ENCODE measurements at regions not wholly inside any gene's neighbourhood (a gene's known extent, or its start where the extent isn't known, plus 50 kb on each side); places are given as distances from the start of the nearest gene placed in this dataset.

DNA sequence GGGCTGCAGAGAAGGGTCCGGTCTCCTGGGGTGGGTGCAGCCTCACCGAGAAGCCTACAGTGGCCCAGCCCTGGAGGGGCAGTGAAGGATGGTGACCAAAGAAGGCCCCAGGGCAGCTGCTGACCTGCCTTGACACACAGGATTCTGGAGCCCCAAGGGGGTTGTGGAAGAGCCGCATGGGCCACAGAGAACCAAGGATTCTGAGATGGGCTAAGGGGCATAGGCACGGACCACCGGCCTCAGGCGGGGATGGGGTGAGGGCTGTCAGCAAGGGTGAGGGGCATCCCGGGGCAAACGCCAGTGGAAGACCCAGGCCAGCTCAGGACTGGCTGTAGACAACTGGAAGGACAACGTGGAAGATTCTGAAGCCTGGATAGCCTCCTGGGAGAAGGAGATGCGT is 151.6 kb downstream of the TEX29 start:
- no peak overlapping the region for H3K4me3 ChIP-seq (ENCODE audit: control insufficient read depth, low read depth, low read length)
- TF ChIP-seq, protein P1, sequence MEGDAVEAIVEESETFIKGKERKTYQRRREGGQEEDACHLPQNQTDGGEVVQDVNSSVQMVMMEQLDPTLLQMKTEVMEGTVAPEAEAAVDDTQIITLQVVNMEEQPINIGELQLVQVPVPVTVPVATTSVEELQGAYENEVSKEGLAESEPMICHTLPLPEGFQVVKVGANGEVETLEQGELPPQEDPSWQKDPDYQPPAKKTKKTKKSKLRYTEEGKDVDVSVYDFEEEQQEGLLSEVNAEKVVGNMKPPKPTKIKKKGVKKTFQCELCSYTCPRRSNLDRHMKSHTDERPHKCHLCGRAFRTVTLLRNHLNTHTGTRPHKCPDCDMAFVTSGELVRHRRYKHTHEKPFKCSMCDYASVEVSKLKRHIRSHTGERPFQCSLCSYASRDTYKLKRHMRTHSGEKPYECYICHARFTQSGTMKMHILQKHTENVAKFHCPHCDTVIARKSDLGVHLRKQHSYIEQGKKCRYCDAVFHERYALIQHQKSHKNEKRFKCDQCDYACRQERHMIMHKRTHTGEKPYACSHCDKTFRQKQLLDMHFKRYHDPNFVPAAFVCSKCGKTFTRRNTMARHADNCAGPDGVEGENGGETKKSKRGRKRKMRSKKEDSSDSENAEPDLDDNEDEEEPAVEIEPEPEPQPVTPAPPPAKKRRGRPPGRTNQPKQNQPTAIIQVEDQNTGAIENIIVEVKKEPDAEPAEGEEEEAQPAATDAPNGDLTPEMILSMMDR (conservative IDR thresholded peaks at IDR 0.05; ENCODE audit: control insufficient read depth, insufficient read depth, low read depth, low read length): no peak

GRCh38 chr13:111472559-111473460 is 152.4 kb downstream of the TEX29 start:
- no peak overlapping the region for H3K4me3 ChIP-seq (ENCODE audit: control insufficient read depth, low read depth, low read length)
- DNase-seq (ENCODE audit: low read depth): no peak
- TF ChIP-seq, protein P1 (conservative IDR thresholded peaks at IDR 0.05; ENCODE audit: control insufficient read depth, insufficient read depth, low read depth, low read length): no peak

More for the DNA sequence above, 151.6 kb downstream of the TEX29 start:
- DNase-seq (ENCODE audit: low read depth): no peak

- H3K4me3 ChIP-seq (ENCODE audit: control insufficient read depth, low read depth, low read length): no peak overlapping the region
- TF ChIP-seq, protein P1 (conservative IDR thresholded peaks at IDR 0.05; ENCODE audit: control insufficient read depth, insufficient read depth, low read depth, low read length): peak; percentile 55
- peak; percentile 48 for DNase-seq (ENCODE audit: low read depth)
Measured at GRCh38 chr13:111474136-111475002, 153.9 kb downstream of the TEX29 start.

GRCh38 chr13:111475488-111475887 is 155.0 kb downstream of the TEX29 start:
- TF ChIP-seq, protein P1 (conservative IDR thresholded peaks at IDR 0.05; ENCODE audit: control insufficient read depth, insufficient read depth, low read depth, low read length): no peak
- no peak for DNase-seq (ENCODE audit: low read depth)
- H3K4me3 ChIP-seq (ENCODE audit: control insufficient read depth, low read depth, low read length): no peak overlapping the region

GRCh38 chr13:111476197-111476596 is 155.8 kb downstream of the TEX29 start:
- TF ChIP-seq, protein P1 (conservative IDR thresholded peaks at IDR 0.05; ENCODE audit: control insufficient read depth, insufficient read depth, low read depth, low read length): no peak
- no peak overlapping the region for H3K4me3 ChIP-seq (ENCODE audit: control insufficient read depth, low read depth, low read length)

GRCh38 chr13:111479412-111479811 is 159.0 kb downstream of the TEX29 start:
- TF ChIP-seq, protein P1 (conservative IDR thresholded peaks at IDR 0.05; ENCODE audit: control insufficient read depth, insufficient read depth, low read depth, low read length): no peak
- no peak for DNase-seq (ENCODE audit: low read depth)
- no peak overlapping the region for H3K4me3 ChIP-seq (ENCODE audit: control insufficient read depth, low read depth, low read length)

More at GRCh38 chr13:111476197-111476596, 155.8 kb downstream of the TEX29 start:
- no peak for DNase-seq (ENCODE audit: low read depth)
